Testis (tissue), 2 donors: ENCODE measurements at regions not wholly inside any gene's neighbourhood (a gene's known extent, or its start where the extent isn't known, plus 50 kb on each side); places are given as distances from the start of the nearest gene placed in this dataset.
"Not testable (repeated sequence)": the region's sequence is repeated elsewhere in the genome, so short reads cannot be mapped to it uniquely, and the experiment has no call there.

Experiments used
- DNase-seq: peaks from one replicate; pipeline ENCODE4 v3.0.0-alpha.2; 2019
- H3K27ac ChIP-seq, 2 donors: fragments of 200-600 bp; sonication (generic); one replicate each; pipeline ENCODE4 v1.5.1; 2019
- H3K27me3 ChIP-seq: fragments of 200-600 bp; sonication (generic); one replicate; pipeline ENCODE4 v1.5.1; 2019
- H3K36me3 ChIP-seq: fragments of 200-600 bp; sonication (generic); one replicate; pipeline ENCODE4 v1.5.1; 2017; ENCODE audit warnings: low read depth; ENCODE audit errors: missing control alignments
- H3K4me1 ChIP-seq: fragments of 200-600 bp; sonication (generic); one replicate; pipeline ENCODE4 v1.5.1; 2019
- H3K4me3 ChIP-seq, 2 donors: fragments of 200-600 bp; sonication (generic); one replicate each; pipeline ENCODE4 v1.5.1; 2017 to 2019
- H3K9me3 ChIP-seq: fragments of 200-600 bp; sonication (generic); one replicate; pipeline ENCODE4 v1.5.1; 2017
- POLR2A ChIP-seq: fragments of 450-650 bp; IDR thresholded peaks from one replicate; pipeline ENCODE4 v1.6.1; 2017; ENCODE audit warnings: antibody characterized with exemption, mild to moderate bottlenecking, moderate library complexity
- WGBS, 2 donors: methylation state at CpG; one replicate each; pipeline ENCODE4 v1.1.5; 2018; 5-methylcytosine and 5-hydroxymethylcytosine counted together
- intact Hi-C: fragments of 100-400 bp; cut with DNase I; formaldehyde crosslinking; loops from one replicate; pipeline ENCODE4 v1.15.1; 2023; ENCODE audit warnings: low total_unique reads
- TF ChIP-seq, protein P1 (sequence below), 3 experiments: fragments of 450-650 bp in 2 of 3; fragments of 200-600 bp in 1 of 3; sonication (generic) in 1 of 3; IDR thresholded peaks; one replicate each; pipeline ENCODE4 v1.5.1; 2016 to 2019; ENCODE audit warnings: antibody characterized with exemption in 3 of 3, mild to moderate bottlenecking in 2 of 3, moderate library complexity in 1 of 3

DNA sequence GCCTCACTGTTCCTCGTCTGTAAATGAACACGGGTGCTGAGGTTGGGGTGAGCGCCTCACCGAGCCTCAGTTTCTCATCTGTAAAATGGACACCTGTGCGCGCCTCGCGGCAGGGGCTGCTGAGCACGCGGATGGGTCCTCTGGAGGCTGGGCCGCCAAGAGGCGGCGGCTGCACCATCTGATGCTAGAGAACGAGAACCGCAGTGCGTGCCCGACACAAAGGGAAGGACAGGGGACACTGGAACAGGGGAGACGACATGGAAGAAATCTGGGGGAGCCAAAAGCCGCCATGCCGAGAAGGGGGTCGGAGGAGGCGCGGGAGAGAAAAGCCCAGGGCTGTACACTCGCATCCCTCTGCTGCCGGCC lies 118.7 kb upstream of the ZNF516 start:
- Histone ChIP-seq H3K27me3 (no peaks in the 10 kb centered on the region), H3K9me3 (no peaks in the 10 kb centered on the region), H3K36me3 (no peaks in the 10 kb centered on the region), H3K4me3 (peak overlapping the region in 1 of 2 donors; percentile 10), H3K4me1 (peaks cover 11% of the 10 kb centered on the region), H3K27ac (no peak overlapping the region)
- intact Hi-C loops, result no loop called here
- TF ChIP-seq, protein P1, sequence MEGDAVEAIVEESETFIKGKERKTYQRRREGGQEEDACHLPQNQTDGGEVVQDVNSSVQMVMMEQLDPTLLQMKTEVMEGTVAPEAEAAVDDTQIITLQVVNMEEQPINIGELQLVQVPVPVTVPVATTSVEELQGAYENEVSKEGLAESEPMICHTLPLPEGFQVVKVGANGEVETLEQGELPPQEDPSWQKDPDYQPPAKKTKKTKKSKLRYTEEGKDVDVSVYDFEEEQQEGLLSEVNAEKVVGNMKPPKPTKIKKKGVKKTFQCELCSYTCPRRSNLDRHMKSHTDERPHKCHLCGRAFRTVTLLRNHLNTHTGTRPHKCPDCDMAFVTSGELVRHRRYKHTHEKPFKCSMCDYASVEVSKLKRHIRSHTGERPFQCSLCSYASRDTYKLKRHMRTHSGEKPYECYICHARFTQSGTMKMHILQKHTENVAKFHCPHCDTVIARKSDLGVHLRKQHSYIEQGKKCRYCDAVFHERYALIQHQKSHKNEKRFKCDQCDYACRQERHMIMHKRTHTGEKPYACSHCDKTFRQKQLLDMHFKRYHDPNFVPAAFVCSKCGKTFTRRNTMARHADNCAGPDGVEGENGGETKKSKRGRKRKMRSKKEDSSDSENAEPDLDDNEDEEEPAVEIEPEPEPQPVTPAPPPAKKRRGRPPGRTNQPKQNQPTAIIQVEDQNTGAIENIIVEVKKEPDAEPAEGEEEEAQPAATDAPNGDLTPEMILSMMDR (IDR thresholded peaks at IDR 0.05), result no peak
- TF ChIP-seq POLR2A, result no peak
- DNase-seq, result no peak
- WGBS, 2 donors, result 59 to 86% methylated on average over 22 to 25 of the region's 25 CpGs

DNA sequence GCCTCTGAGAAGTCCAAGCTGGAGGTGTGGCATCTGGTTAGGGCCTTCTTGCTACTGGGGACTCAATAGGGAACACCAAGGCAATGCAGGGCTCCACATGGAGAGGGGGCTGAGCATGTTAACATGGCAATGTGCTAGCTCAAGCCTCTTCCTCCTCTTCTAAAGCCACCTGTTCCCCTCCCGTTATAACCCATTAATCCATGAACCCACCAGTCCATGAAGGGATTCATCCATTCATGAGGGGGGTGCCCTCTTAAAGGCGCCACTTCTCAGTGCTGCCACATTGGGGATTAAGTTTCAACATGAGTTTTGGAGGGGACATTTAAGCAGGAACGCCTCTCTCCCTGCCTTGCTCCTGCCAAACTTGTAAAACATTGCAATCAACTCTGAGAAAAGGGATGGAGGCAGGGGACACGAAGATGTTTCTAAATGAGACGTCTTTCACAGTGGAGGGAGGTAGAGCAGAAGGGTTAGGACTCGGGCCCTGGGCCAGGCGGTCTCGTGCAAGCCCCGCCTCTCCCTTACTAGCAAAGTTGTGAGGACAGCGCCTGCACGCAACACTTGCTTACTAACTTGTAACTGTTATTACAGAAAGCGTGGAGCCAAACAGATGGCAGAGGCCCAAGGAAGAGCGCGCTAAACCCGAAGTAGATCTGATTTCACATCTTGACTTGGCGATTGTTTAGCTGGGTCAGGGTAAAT lies 118.2 kb upstream of the ZNF516 start:
- Histone ChIP-seq H3K4me1 (peaks cover 6% of the 10 kb centered on the region), H3K4me3 (peak overlapping the region in 1 of 2 donors; percentile 10), H3K9me3 (no peaks in the 10 kb centered on the region), H3K27ac (no peak overlapping the region), H3K36me3 (no peaks in the 10 kb centered on the region), H3K27me3 (no peaks in the 10 kb centered on the region)
- intact Hi-C loops, result no loop called here
- WGBS, 2 donors, result 61 to 66% methylated on average over 12 to 16 of the region's 16 CpGs
- no peak for TF ChIP-seq POLR2A
- TF ChIP-seq, protein P1 (IDR thresholded peaks at IDR 0.05), result no peak
- no peak for DNase-seq

DNA sequence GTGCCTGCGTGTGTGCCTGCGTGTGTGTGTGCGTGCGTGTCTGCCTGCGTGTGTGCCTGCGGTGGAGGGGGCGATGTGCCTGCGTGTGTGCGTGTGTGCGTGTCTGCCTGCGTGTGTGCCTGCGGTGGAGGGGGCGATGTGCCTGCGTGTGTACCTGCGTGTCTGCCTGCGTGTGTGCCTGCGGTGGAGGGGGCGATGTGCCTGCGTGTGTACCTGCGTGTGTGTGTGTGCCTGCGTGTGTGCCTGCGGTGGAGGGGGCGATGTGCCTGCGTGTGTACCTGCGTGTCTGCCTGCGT lies 116.7 kb upstream of the ZNF516 start:
- H3K9me3 ChIP-seq, H3K36me3 ChIP-seq, H3K27me3 ChIP-seq, H3K4me1 ChIP-seq, intact Hi-C loops, DNase-seq, H3K27ac ChIP-seq: not testable (repeated sequence)
- peak overlapping the region in 1 of 2 donors; percentile 37 for H3K4me3 ChIP-seq
- 69 to 74% methylated on average over 24 to 26 of the region's 26 CpGs for WGBS, 2 donors

DNA sequence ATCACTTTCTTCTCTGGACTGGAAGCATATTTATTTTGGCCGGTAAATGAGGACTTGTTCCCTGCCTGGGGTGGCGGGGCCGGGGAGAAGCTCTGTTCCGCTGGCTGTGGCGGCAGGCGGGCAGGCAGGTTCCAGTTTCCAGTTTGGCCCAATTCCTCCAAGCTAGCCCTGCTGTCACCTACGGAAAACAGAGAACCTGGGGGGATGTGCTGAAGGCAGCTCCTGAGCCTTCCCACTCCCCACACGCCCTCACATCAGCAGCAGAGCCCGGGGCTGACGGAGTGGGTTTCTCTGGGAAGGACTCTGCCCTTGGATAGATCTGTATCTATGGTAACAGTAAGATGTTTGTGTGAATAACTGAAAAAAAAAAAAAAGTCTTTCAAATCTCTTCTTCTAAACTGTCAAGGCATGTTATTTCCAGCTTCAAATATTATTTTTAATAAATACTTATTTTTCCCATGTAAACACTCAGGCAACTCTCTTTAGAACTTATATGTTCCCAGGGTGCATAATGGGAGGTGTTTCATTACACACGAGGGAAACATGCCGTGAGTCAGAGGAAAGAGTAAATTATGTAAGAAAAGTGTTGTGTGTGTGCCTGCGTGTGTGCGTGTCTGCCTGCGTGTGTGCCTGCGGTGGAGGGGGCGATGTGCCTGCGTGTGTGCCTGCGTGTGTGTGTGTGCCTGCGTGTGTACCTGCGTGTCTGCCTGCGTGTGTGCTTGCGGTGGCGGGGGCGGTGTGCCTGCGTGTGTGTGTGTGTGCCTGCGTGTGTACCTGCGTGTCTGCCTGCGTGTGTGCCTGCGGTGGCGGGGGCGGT lies 116.1 kb upstream of the ZNF516 start:
- peak; percentile 44 for DNase-seq
- Histone ChIP-seq H3K27ac (peak overlapping the region in 1 of 2 donors; percentile 4), H3K27me3 (no peaks in the 10 kb centered on the region), H3K36me3 (no peaks in the 10 kb centered on the region), H3K4me1 (peaks cover 3% of the 10 kb centered on the region), H3K9me3 (no peaks in the 10 kb centered on the region), H3K4me3 (peak overlapping the region in 1 of 2 donors; percentile 37)
- WGBS, 2 donors, result 33 to 55% methylated on average over 21 to 32 of the region's 32 CpGs
- TF ChIP-seq, protein P1 (IDR thresholded peaks at IDR 0.05), result no peak
- no peak for TF ChIP-seq POLR2A
- intact Hi-C loops, result no loop called here

DNA sequence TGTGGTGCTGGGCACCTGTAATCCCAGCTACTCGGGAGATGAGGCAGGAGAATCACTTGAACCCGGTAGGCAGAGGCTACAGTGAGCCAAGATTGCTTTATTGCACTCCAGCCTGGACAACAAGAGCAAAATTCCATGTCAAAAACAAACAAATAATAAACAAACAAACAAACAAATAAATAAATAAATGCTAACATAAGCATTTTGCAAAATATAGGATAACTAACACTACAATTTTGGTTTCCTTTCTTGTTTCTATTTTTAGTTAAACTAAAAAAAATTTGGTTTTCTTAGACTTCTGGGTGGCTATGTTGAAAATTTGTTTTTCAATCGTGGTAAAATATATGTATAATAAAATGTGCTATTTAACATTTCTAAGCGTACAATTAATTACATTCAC lies 115.0 kb upstream of the ZNF516 start:
- intact Hi-C loops, result no loop called here
- H3K27me3 ChIP-seq, result no peaks in the 10 kb centered on the region
- H3K9me3 ChIP-seq, result no peaks in the 10 kb centered on the region
- H3K27ac ChIP-seq, result no peak overlapping the region
- no peaks in the 10 kb centered on the region for H3K36me3 ChIP-seq
- WGBS, 2 donors, result 84 to 88% methylated on average over 4 of the region's 4 CpGs
- H3K4me3 ChIP-seq, result no peak overlapping the region
- TF ChIP-seq POLR2A, result no peak
- TF ChIP-seq, protein P1 (IDR thresholded peaks at IDR 0.05), result no peak
- peaks cover 3% of the 10 kb centered on the region for H3K4me1 ChIP-seq
- no peak for DNase-seq
